ENCODE measurements at regions not wholly inside any gene's neighbourhood (a gene's known extent, or its start where the extent isn't known, plus 50 kb on each side); places are given as distances from the start of the nearest gene placed in this dataset.
"Not testable (repeated sequence)": the region's sequence is repeated elsewhere in the genome, so short reads cannot be mapped to it uniquely, and the experiment has no call there.

DNA sequence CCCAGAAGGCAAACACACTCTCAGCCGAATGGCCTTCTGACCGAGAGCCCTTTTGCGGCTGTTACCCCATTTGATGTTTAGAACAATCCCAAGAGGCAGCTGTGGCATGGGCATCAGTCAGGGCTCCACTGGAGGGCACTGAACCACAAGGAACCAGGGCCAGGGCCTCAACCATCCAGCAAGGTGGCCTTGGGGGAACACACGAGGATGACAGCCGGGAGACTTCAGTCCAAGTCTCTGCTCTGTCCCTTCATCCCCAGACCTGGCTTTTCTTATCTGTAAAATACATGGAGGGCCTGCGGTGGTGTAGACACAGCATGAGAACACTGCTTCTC lies 63.6 kb upstream of the INSIG1 start:
- Histone ChIP-seq H3K4me3 (no peak overlapping the region), H3K36me3 (ENCODE audit: low read depth) (no peaks in the 10 kb centered on the region), H3K4me1 (ENCODE audit: low read depth) (no peaks in the 10 kb centered on the region), H3K9me3 (no peaks in the 10 kb centered on the region)
- TF ChIP-seq, protein P1, sequence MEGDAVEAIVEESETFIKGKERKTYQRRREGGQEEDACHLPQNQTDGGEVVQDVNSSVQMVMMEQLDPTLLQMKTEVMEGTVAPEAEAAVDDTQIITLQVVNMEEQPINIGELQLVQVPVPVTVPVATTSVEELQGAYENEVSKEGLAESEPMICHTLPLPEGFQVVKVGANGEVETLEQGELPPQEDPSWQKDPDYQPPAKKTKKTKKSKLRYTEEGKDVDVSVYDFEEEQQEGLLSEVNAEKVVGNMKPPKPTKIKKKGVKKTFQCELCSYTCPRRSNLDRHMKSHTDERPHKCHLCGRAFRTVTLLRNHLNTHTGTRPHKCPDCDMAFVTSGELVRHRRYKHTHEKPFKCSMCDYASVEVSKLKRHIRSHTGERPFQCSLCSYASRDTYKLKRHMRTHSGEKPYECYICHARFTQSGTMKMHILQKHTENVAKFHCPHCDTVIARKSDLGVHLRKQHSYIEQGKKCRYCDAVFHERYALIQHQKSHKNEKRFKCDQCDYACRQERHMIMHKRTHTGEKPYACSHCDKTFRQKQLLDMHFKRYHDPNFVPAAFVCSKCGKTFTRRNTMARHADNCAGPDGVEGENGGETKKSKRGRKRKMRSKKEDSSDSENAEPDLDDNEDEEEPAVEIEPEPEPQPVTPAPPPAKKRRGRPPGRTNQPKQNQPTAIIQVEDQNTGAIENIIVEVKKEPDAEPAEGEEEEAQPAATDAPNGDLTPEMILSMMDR (IDR thresholded peaks at IDR 0.05), result no peak
- DNase-seq (no peak), ATAC-seq (no peak)
- intact Hi-C loops (cut with DNase I, micrococcal nuclease), result no loop called here

DNA sequence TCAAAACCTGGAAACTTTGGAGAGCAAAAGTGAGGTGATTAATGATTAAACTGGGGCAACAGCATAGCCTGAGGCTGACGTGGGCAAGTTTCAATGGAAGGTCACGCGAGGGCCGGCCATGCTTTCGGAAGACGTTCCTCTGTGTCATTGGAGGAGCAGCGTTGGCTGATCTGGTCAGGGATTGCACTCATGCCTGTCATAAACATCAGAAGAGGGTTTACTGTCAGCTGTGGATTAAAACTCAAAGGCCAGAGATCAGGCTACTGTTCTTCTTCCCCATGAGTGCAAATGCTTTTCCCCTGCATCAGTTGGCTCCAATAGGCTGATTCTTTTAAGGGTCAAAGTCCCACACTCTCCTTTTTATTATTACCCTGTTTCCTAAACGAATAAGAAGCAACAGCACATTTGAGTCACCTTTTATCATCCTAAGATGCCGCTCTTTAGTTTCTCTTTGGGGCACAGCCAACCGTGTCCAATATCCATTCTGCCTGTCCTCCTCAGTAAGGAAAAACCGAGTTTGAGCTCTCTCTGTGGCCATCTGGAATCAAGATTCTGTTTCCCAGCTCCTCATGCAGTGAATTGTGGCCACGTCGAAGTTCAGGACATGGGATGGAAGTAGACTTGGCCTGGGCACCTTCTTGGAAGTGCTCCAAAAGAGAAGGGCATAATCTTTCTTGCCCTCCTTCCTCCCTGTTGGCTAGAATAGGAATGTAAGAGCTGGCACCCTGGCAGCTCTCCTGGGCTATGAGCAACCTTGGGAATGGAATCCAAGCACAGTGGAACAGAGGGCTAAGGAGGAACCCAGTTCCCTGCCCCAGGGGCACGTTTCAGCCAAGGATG lies 62.5 kb upstream of the INSIG1 start:
- no peaks in the 10 kb centered on the region for H3K9me3 ChIP-seq
- H3K36me3 ChIP-seq (ENCODE audit: low read depth), result no peaks in the 10 kb centered on the region
- ATAC-seq (peak; percentile 48), DNase-seq (no peak)
- H3K4me1 ChIP-seq (ENCODE audit: low read depth), result no peaks in the 10 kb centered on the region
- no peak overlapping the region for H3K4me3 ChIP-seq
- intact Hi-C loops (cut with DNase I, micrococcal nuclease), result no loop called here
- TF ChIP-seq, protein P1 (IDR thresholded peaks at IDR 0.05), result no peak

DNA sequence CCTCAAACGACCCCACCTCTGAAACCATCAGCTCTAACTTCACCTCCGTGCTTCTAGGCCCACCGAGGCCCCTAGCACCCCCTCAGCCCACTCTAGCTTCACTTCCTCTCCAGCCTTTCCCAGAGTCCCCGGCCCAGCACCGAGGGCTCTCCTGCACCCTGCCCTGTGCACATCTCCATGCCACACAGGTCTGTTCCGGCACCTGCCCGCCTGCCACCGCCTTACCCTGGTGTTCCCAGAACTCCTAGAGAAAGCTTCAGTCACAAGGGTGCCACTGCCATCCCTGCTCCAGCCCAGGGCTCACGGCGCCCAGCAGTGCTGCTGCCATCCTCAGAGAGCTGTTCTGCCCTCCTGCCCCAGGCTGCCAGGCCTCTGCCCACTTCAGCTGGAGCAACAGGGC lies 61.3 kb upstream of the INSIG1 start:
- Histone ChIP-seq H3K4me3 (no peak overlapping the region), H3K4me1 (ENCODE audit: low read depth) (no peaks in the 10 kb centered on the region), H3K9me3 (no peaks in the 10 kb centered on the region), H3K36me3 (ENCODE audit: low read depth) (no peaks in the 10 kb centered on the region)
- ATAC-seq (no peak), DNase-seq (no peak)
- TF ChIP-seq, protein P1 (IDR thresholded peaks at IDR 0.05), result no peak
- intact Hi-C loops (cut with DNase I, micrococcal nuclease), result no loop called here

DNA sequence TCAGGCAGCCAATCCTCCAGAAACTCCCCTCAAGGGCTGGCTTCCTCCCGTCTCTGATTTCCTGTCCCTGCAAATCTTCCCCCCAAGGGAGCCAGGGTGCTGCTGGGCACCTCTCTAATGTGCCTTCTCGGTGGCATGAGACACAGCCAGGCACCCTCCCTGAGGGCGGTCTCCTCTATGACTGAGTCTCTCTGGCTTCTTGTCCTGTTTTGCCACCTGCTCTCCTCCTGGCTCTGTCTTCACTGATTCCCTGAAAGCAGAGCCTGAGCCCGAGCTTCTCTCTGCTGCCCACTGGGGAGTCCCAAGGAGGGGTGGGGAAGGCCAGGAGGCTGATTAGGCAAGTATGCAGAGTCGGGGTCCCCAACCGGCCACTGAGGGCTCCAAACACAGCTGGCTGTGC lies 60.4 kb upstream of the INSIG1 start:
- DNase-seq (no peak), ATAC-seq (no peak)
- no peak overlapping the region for H3K4me3 ChIP-seq
- no peaks in the 10 kb centered on the region for H3K9me3 ChIP-seq
- TF ChIP-seq, protein P1 (IDR thresholded peaks at IDR 0.05), result no peak
- H3K4me1 ChIP-seq (ENCODE audit: low read depth), result no peaks in the 10 kb centered on the region
- intact Hi-C loops (cut with DNase I, micrococcal nuclease), result no loop called here
- H3K36me3 ChIP-seq (ENCODE audit: low read depth), result no peaks in the 10 kb centered on the region

DNA sequence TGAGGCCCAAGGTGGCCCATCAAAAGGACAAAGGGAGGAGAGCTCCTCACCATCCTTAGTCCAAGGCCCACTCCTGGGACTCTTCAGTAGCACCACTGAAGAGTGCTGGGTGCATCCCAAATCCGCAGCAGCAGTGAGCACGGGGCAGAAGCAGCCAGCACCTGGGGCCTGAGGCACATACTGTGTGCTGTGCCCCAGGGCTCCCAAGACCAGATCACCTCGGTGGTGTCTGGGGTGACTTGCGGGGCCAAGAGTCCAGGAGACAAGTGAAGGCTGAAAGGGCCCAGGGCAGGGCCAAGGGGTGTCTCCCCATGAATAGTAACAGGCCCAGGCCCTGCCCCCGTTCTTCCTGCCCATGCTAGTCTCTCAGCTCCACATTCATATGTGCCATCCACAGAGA lies 59.9 kb upstream of the INSIG1 start:
- H3K9me3 ChIP-seq, result no peaks in the 10 kb centered on the region
- no peaks in the 10 kb centered on the region for H3K4me1 ChIP-seq (ENCODE audit: low read depth)
- ATAC-seq (no peak), DNase-seq (no peak)
- H3K36me3 ChIP-seq (ENCODE audit: low read depth), result no peaks in the 10 kb centered on the region
- TF ChIP-seq, protein P1 (IDR thresholded peaks at IDR 0.05), result no peak
- intact Hi-C loops (cut with DNase I, micrococcal nuclease), result no loop called here
- H3K4me3 ChIP-seq, result no peak overlapping the region

DNA sequence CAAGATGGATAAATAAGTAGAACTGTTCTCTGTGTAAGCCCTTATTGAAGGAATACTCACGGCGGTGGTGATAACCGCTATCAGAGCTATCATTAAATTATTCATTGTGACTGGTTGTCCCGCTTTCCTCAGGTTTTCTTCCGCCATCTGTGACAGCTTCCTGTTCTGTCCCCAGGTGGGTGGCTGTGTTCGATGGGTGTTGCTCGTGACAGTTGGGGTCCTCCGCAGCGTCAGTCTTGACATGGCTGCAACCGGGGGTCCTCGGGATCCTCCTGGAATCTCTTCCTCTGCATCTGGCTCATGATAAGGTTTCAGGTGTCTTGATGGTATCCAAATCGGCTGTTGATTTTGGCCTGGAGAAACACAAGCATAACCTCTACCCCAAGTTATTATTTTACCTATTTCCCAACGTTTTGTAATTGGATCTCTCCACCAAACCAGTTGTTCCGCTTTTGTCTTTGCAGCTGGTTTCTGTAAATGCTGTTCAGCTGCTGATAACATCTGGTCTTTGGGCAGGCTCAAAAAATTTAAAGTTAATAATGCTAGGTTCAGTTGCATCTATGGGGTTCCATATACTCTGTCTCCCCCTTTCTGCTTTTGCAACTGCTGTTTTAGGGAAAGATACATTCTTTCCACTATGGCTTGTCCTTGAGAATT lies 58.1 kb upstream of the INSIG1 start:
- DNase-seq; intact Hi-C loops (cut with DNase I, micrococcal nuclease): not testable (repeated sequence)

More for the DNA sequence above, 58.1 kb upstream of the INSIG1 start:
- not testable (repeated sequence) for H3K9me3 ChIP-seq; ATAC-seq; H3K36me3 ChIP-seq (ENCODE audit: low read depth); H3K4me1 ChIP-seq (ENCODE audit: low read depth); H3K4me3 ChIP-seq
